C4-2B (cell line): ENCODE measurements at regions not wholly inside any gene's neighbourhood (a gene's known extent, or its start where the extent isn't known, plus 50 kb on each side); places are given as distances from the start of the nearest gene placed in this dataset.

Source experiments
- CTCF ChIP-seq: fragments of 450-650 bp; conservative IDR thresholded peaks from 2 replicates; pipeline ENCODE4 v1.5.1; 2017; ENCODE audit warnings: mild to moderate bottlenecking
- ZFX ChIP-seq: fragments of 450-650 bp; IDR thresholded peaks from 2 replicates; pipeline ENCODE4 v1.6.1; 2017

- no peak for TF ChIP-seq CTCF
- TF ChIP-seq ZFX = no peak
Observed at GRCh38 chr9:89686126-89686525, 81.3 kb downstream of the GADD45G start.
